IMR-90 (cell line): ENCODE measurements at regions not wholly inside any gene's neighbourhood (a gene's known extent, or its start where the extent isn't known, plus 50 kb on each side); places are given as distances from the start of the nearest gene placed in this dataset.

Experiments used
- ATAC-seq: fragments of 200-7000 bp; cut with Tn5 transposase; 2 replicates; pipeline ENCODE4 v1.9.1; 2020; ENCODE audit warnings: low read depth, mild to moderate bottlenecking, moderate library complexity
- BruUV-seq: library from RNA; stranded (reverse); fragments of 400-500 nt; replicated peaks from 2 replicates; lab custom pipeline; 2021; lab: Mats Ljungman, UMichigan
- CTCF ChIA-PET: fragments of 300-600 bp; formaldehyde crosslinking; extraction: SDS; loops from one replicate; lab custom pipeline; 2021; ENCODE audit warnings: antibody characterized with exemption; lab: Yijun Ruan, JAX
- POLR2A ChIA-PET: fragments of 300-600 bp; sonication (Branson Sonifier 250); formaldehyde crosslinking; loops from one replicate; lab custom pipeline; 2022; ENCODE audit warnings: antibody characterized with exemption; ENCODE audit not compliant: unreplicated experiment; lab: Charles Lee
- DNase-seq: peaks from one replicate; pipeline ENCODE4 v3.0.0; 2013
- H2AFZ ChIP-seq: replicated peaks from 2 replicates; pipeline ENCODE3; 2013; ENCODE audit warnings: low read length, mild to moderate bottlenecking; ENCODE audit not compliant: poor library complexity
- H2AK5ac ChIP-seq: 2 replicates; pipeline ENCODE4 v1.6.1; 2013; ENCODE audit warnings: low read depth, low read length, inconsistent platforms
- H2AK9ac ChIP-seq: replicated peaks from 2 replicates; pipeline ENCODE3; 2013; ENCODE audit warnings: mild to moderate bottlenecking, low read depth, low read length, moderate library complexity; ENCODE audit not compliant: poor library complexity
- H2BK120ac ChIP-seq: 2 replicates; pipeline ENCODE4 v1.6.1; 2013; ENCODE audit warnings: low read depth, low read length, inconsistent platforms
- H2BK15ac ChIP-seq: 3 replicates; pipeline ENCODE4 v1.6.1; 2013; ENCODE audit warnings: low read depth, low read length, inconsistent platforms
- H2BK20ac ChIP-seq: 2 replicates; pipeline ENCODE4 v1.6.1; 2013; ENCODE audit warnings: low read depth, mild to moderate bottlenecking, inconsistent platforms, low read length, moderate library complexity
- H2BK5ac ChIP-seq: 2 replicates; pipeline ENCODE4 v1.6.1; 2013; ENCODE audit warnings: mild to moderate bottlenecking, low read depth, low read length, inconsistent platforms; ENCODE audit not compliant: poor library complexity, severe bottlenecking
- H3K14ac ChIP-seq: replicated peaks from 2 replicates; pipeline ENCODE4 v1.6.1; 2013; ENCODE audit warnings: low read depth, low read length, inconsistent platforms
- H3K18ac ChIP-seq: 2 replicates; pipeline ENCODE4 v1.6.1; 2013; ENCODE audit warnings: low read depth, low read length, control low read depth
- H3K23ac ChIP-seq: 2 replicates; pipeline ENCODE4 v1.6.1; 2013; ENCODE audit warnings: low read depth, low read length, inconsistent platforms
- H3K27ac ChIP-seq: 2 replicates; pipeline ENCODE4 v1.5.1; 2013; ENCODE audit warnings: mild to moderate bottlenecking, control low read depth, low read length; ENCODE audit not compliant: insufficient read depth
- H3K27me3 ChIP-seq: 2 replicates; pipeline ENCODE4 v1.6.1; 2013; ENCODE audit warnings: low read length; ENCODE audit not compliant: control insufficient read depth, insufficient read depth
- H3K36me3 ChIP-seq: 2 replicates; pipeline ENCODE4 v1.6.1; 2013; ENCODE audit warnings: low read length, mixed read lengths; ENCODE audit not compliant: control insufficient read depth, insufficient read depth
- H3K4ac ChIP-seq: 2 replicates; pipeline ENCODE4 v1.6.1; 2013; ENCODE audit warnings: low read depth, low read length, inconsistent platforms
- H3K4me1 ChIP-seq: 2 replicates; pipeline ENCODE4 v1.6.1; 2013; ENCODE audit warnings: low read length, mixed read lengths; ENCODE audit not compliant: control insufficient read depth, insufficient read depth
- H3K4me2 ChIP-seq: 2 replicates; pipeline ENCODE4 v1.6.1; 2013; ENCODE audit warnings: low read depth, mild to moderate bottlenecking, control low read depth, low read length, moderate library complexity
- H3K4me3 ChIP-seq: 2 replicates; pipeline ENCODE4 v1.5.1; 2013; ENCODE audit warnings: low read depth, mild to moderate bottlenecking, control low read depth, low read length, moderate library complexity; ENCODE audit not compliant: insufficient read depth
- H3K56ac ChIP-seq: 2 replicates; pipeline ENCODE4 v1.6.1; 2013; ENCODE audit warnings: low read length, inconsistent platforms; ENCODE audit not compliant: insufficient read depth; ENCODE audit errors: extremely low read depth
- H3K79me1 ChIP-seq, 2 experiments: 2 replicates each; pipeline ENCODE4 v1.6.1; 2013; ENCODE audit warnings: low read length in 2 of 2, inconsistent platforms in 1 of 2, low read depth in 1 of 2
- H3K9ac ChIP-seq: 2 replicates; pipeline ENCODE4 v1.6.1; 2013; ENCODE audit warnings: low read depth, low read length, control low read depth
- H3K9me1 ChIP-seq: 2 replicates; pipeline ENCODE4 v1.6.1; 2013; ENCODE audit warnings: low read length, inconsistent platforms; ENCODE audit not compliant: insufficient read depth
- H3K9me3 ChIP-seq: 2 replicates; pipeline ENCODE4 v1.6.1; 2013; ENCODE audit warnings: low read length; ENCODE audit not compliant: control insufficient read depth, insufficient read depth
- H4K20me1 ChIP-seq: 2 replicates; pipeline ENCODE4 v1.6.1; 2013; ENCODE audit warnings: low read length, inconsistent platforms; ENCODE audit not compliant: insufficient read depth
- H4K5ac ChIP-seq: 2 replicates; pipeline ENCODE4 v1.6.1; 2013; ENCODE audit warnings: mild to moderate bottlenecking, low read depth, low read length, control low read depth
- H4K8ac ChIP-seq, 2 experiments: 2 replicates each; pipeline ENCODE4 v1.6.1; 2013; ENCODE audit warnings: low read depth in 2 of 2, low read length in 2 of 2, control low read depth in 1 of 2, inconsistent platforms in 1 of 2
- H4K91ac ChIP-seq: 2 replicates; pipeline ENCODE4 v1.6.1; 2013; ENCODE audit warnings: low read depth, low read length, inconsistent platforms; ENCODE audit not compliant: insufficient read depth
- BHLHE40 ChIP-seq: fragments of 150-350 bp; IDR thresholded peaks from 2 replicates; pipeline ENCODE4 v1.6.1; 2016; ENCODE audit warnings: mild to moderate bottlenecking, low read depth, low read length
- CEBPB ChIP-seq: IDR thresholded peaks from 2 replicates; pipeline ENCODE4 v1.6.1; 2012; ENCODE audit warnings: low read depth, low read length, improper control_type of control experiment
- CHD1 ChIP-seq: IDR thresholded peaks from 2 replicates; pipeline ENCODE4 v1.6.1; 2012; ENCODE audit warnings: low read depth, low read length, improper control_type of control experiment
- FOS ChIP-seq: fragments of 150-350 bp; IDR thresholded peaks from 2 replicates; pipeline ENCODE4 v1.6.1; 2016; ENCODE audit warnings: low read depth, low read length
- MAFK ChIP-seq: IDR thresholded peaks from 2 replicates; pipeline ENCODE4 v1.6.1; 2012; ENCODE audit warnings: low read depth, low read length, improper control_type of control experiment
- MAZ ChIP-seq: IDR thresholded peaks from 2 replicates; pipeline ENCODE4 v1.6.1; 2012; ENCODE audit warnings: low read depth, mild to moderate bottlenecking, low read length, improper control_type of control experiment, moderate library complexity, borderline replicate concordance
- MXI1 ChIP-seq: IDR thresholded peaks from 2 replicates; pipeline ENCODE4 v1.6.1; 2012; ENCODE audit warnings: low read depth, mild to moderate bottlenecking, low read length, moderate library complexity, borderline replicate concordance
- POLR2A ChIP-seq: IDR thresholded peaks from 2 replicates; pipeline ENCODE4 v1.6.1; 2012; ENCODE audit warnings: mild to moderate bottlenecking, low read depth, low read length
- RAD21 ChIP-seq: IDR thresholded peaks from 2 replicates; pipeline ENCODE4 v1.6.1; 2012; ENCODE audit warnings: low read length, improper control_type of control experiment
- RFX5 ChIP-seq: IDR thresholded peaks from 2 replicates; pipeline ENCODE4 v1.8.0; 2012; ENCODE audit warnings: low read depth, mild to moderate bottlenecking, low read length, moderate library complexity
- SMC3 ChIP-seq: fragments of 150-350 bp; IDR thresholded peaks from 2 replicates; pipeline ENCODE4 v1.6.1; 2016; ENCODE audit warnings: low read depth, mild to moderate bottlenecking, antibody characterized with exemption, low read length, moderate library complexity
- WGBS, 2 experiments: methylation state at CpG; one replicate each; pipeline versions ENCODE4 v1.1.5 to v1.1.7; 2013; ENCODE audit warnings: missing lambda C conversion rate in 2 of 2; ENCODE audit not compliant: insufficient read length in 1 of 2; ENCODE audit errors: extremely low coverage in 2 of 2; 5-methylcytosine and 5-hydroxymethylcytosine counted together
- dilution Hi-C: fragments of 300-500 bp; cut with HindIII; formaldehyde crosslinking; loops from one replicate; pipeline ENCODE4 v1.14.3; 2018; ENCODE audit warnings: low sequenced_read_pairs; ENCODE audit not compliant: unreplicated experiment
- in situ Hi-C: fragments of 300-500 bp; cut with MboI; formaldehyde crosslinking; loops from 3 replicates; pipeline ENCODE4 v1.14.3; 2019; ENCODE audit warnings: low sequenced_read_pairs, inconsistent platforms, mixed read lengths
- intact Hi-C: fragments of 100-400 bp; cut with micrococcal nuclease; formaldehyde crosslinking; loops from 2 replicates; pipeline ENCODE4 v1.10.0; 2022
- TF ChIP-seq, protein P1 (sequence below): fragments of 150-350 bp; IDR thresholded peaks from 2 replicates; pipeline ENCODE4 v1.6.1; 2016; ENCODE audit warnings: low read depth, mild to moderate bottlenecking, low read length, moderate library complexity, borderline replicate concordance
- TF ChIP-seq, protein P2 (sequence below): conservative IDR thresholded peaks from 2 replicates; pipeline ENCODE4 v1.5.1; 2012; ENCODE audit warnings: mild to moderate bottlenecking, low read depth, low read length, improper control_type of control experiment
- TF ChIP-seq, protein P3 (sequence below): fragments of 150-350 bp; IDR thresholded peaks from 2 replicates; pipeline ENCODE4 v1.6.1; 2017; ENCODE audit warnings: mild to moderate bottlenecking, antibody characterized with exemption, low read length, low read depth

DNA sequence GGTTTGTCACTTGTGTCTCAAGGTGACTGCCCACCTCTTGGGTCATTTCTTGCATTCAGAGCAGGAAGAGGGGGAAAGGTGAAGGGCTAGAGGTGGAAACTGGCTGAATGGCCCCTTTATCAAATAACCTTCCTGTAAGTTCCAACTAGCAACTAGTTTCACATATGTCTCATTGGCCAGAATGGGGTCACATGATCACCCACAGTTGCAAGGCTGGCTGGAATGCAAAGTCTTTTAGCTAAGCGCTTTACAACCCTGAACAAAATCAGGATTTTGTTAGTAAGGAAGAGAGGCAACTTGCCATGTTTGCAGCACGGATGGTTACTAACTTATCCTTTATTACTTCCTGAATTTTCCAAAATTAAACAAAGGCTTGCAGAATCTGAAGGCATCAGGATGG, 156.3 kb downstream of the EMX2 start:
- CTCF ChIA-PET = no interaction called here

More for the DNA sequence above, 156.3 kb downstream of the EMX2 start:
- no peak for DNase-seq
- H2AFZ ChIP-seq = no peak overlapping the region
- BruUV-seq = no TSS peak
- no peak overlapping the region for H4K5ac ChIP-seq
- H3K9me3 ChIP-seq = peaks cover 19% of the 10 kb centered on the region
- H4K20me1 ChIP-seq = no peaks in the 10 kb centered on the region
- H2AK5ac ChIP-seq = no peak overlapping the region
- TF ChIP-seq MAZ (no peak), MAFK (no peak), RFX5 (no peak), FOS (no peak), SMC3 (no peak), BHLHE40 (no peak), POLR2A (no peak), MXI1 (no peak), CEBPB (no peak), CHD1 (no peak), RAD21 (no peak)
- TF ChIP-seq, protein P1, sequence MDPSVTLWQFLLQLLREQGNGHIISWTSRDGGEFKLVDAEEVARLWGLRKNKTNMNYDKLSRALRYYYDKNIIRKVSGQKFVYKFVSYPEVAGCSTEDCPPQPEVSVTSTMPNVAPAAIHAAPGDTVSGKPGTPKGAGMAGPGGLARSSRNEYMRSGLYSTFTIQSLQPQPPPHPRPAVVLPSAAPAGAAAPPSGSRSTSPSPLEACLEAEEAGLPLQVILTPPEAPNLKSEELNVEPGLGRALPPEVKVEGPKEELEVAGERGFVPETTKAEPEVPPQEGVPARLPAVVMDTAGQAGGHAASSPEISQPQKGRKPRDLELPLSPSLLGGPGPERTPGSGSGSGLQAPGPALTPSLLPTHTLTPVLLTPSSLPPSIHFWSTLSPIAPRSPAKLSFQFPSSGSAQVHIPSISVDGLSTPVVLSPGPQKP = no peak
- TF ChIP-seq, protein P2, sequence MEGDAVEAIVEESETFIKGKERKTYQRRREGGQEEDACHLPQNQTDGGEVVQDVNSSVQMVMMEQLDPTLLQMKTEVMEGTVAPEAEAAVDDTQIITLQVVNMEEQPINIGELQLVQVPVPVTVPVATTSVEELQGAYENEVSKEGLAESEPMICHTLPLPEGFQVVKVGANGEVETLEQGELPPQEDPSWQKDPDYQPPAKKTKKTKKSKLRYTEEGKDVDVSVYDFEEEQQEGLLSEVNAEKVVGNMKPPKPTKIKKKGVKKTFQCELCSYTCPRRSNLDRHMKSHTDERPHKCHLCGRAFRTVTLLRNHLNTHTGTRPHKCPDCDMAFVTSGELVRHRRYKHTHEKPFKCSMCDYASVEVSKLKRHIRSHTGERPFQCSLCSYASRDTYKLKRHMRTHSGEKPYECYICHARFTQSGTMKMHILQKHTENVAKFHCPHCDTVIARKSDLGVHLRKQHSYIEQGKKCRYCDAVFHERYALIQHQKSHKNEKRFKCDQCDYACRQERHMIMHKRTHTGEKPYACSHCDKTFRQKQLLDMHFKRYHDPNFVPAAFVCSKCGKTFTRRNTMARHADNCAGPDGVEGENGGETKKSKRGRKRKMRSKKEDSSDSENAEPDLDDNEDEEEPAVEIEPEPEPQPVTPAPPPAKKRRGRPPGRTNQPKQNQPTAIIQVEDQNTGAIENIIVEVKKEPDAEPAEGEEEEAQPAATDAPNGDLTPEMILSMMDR = no peak
- TF ChIP-seq, protein P3, sequence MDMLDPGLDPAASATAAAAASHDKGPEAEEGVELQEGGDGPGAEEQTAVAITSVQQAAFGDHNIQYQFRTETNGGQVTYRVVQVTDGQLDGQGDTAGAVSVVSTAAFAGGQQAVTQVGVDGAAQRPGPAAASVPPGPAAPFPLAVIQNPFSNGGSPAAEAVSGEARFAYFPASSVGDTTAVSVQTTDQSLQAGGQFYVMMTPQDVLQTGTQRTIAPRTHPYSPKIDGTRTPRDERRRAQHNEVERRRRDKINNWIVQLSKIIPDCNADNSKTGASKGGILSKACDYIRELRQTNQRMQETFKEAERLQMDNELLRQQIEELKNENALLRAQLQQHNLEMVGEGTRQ = no peak
- no peak overlapping the region for H2BK20ac ChIP-seq
- H3K36me3 ChIP-seq = no peaks in the 10 kb centered on the region
- H4K8ac ChIP-seq = no peak overlapping the region
- no peak overlapping the region for H3K18ac ChIP-seq
- H3K14ac ChIP-seq = no peak overlapping the region
- dilution Hi-C loops (no loop called here), in situ Hi-C loops (no loop called here), intact Hi-C loops (no loop called here)
- no peak overlapping the region for H3K4ac ChIP-seq
- no peak overlapping the region for H3K4me2 ChIP-seq
- POLR2A ChIA-PET = no interaction called here
- H3K27ac ChIP-seq = no peak overlapping the region
- no peak overlapping the region for H2AK9ac ChIP-seq
- no peak overlapping the region for H2BK15ac ChIP-seq
- H3K23ac ChIP-seq = no peak overlapping the region
- H2BK5ac ChIP-seq = no peak overlapping the region
- no peak overlapping the region for H2BK120ac ChIP-seq
- H3K27me3 ChIP-seq = no peaks in the 10 kb centered on the region
- no peak for ATAC-seq
- WGBS, 2 experiments = no CpG with 5 or more reads among the region's 2 CpGs
- H3K79me1 ChIP-seq = no peaks in the 10 kb centered on the region
- H3K4me3 ChIP-seq = no peak overlapping the region
- H3K4me1 ChIP-seq = no peaks in the 10 kb centered on the region
- H3K56ac ChIP-seq = no peak overlapping the region
- no peak overlapping the region for H4K91ac ChIP-seq
- no peaks in the 10 kb centered on the region for H3K9me1 ChIP-seq
- no peak overlapping the region for H3K9ac ChIP-seq
